Right lobe of liver (tissue), 4 donors: ENCODE measurements at regions not wholly inside any gene's neighbourhood (a gene's known extent, or its start where the extent isn't known, plus 50 kb on each side); places are given as distances from the start of the nearest gene placed in this dataset.

Source experiments
- CTCF ChIP-seq, 4 donors: fragments of 200-600 bp in 3 of 4; fragments of 450-650 bp in 1 of 4; IDR thresholded peaks; one replicate each; pipeline versions ENCODE4 v1.5.1 to v1.8.0; 2016 to 2022; ENCODE audit warnings: antibody characterized with exemption in 4 of 4, mild to moderate bottlenecking in 2 of 4
- POLR2A ChIP-seq: fragments of 450-650 bp; IDR thresholded peaks from one replicate; pipeline ENCODE4 v1.6.1; 2017; ENCODE audit warnings: antibody characterized with exemption, mild to moderate bottlenecking
- donor health status: DM: no; HTN: no; CAD: no.
- donor health status: DM: no; HTN: no; CAD: no.
- donor health status: DM: no; HTN: yes; CAD: no.

GRCh38 chr17:45715787-45716186 lies 68.3 kb upstream of the CRHR1 start:
- TF ChIP-seq POLR2A (no peak), CTCF (IDR thresholded peaks at IDR 0.05) (no peak)
